ENCODE measurements at regions not wholly inside any gene's neighbourhood (a gene's known extent, or its start where the extent isn't known, plus 50 kb on each side); places are given as distances from the start of the nearest gene placed in this dataset.

- no peak for DNase-seq (ENCODE audit: low spot score)
- Histone ChIP-seq H3K4me3 (ENCODE audit: low read depth in 1 of 3, low read length in 3 of 3) (no peak overlapping the region), H3K9me3 (ENCODE audit: control insufficient read depth in 4 of 4, low read length in 3 of 4) (no peaks in the 10 kb centered on the region), H3K4me1 (ENCODE audit: control insufficient read depth in 4 of 4, insufficient read depth in 4 of 4, low read length in 3 of 4) (peaks cover 0 to 10% (median 3%) of the 10 kb centered on the region in 4 donors), H3K27ac (ENCODE audit: low read depth in 1 of 2, low read length in 2 of 2) (no peak overlapping the region), H3K36me3 (ENCODE audit: control insufficient read depth in 4 of 4, insufficient read depth in 3 of 4, low read depth in 1 of 4, low read length in 3 of 4) (no peaks in the 10 kb centered on the region), H3K27me3 (ENCODE audit: control insufficient read depth in 4 of 4, insufficient read depth in 4 of 4, low read length in 3 of 4) (no peaks in the 10 kb centered on the region), H3K9ac (ENCODE audit: low read depth in 1 of 2, low read length in 2 of 2) (no peak overlapping the region)
- WGBS = 82% methylated on average over 2 of the region's 2 CpGs
- TF ChIP-seq FOXA2 (IDR thresholded peaks at IDR 0.05) = no peak
- no peak for TF ChIP-seq ZBTB33 (IDR thresholded peaks at IDR 0.05)
- TF ChIP-seq TAF1 (conservative IDR thresholded peaks at IDR 0.05) = no peak
- no peak for TF ChIP-seq HNF4G (IDR thresholded peaks at IDR 0.05)
- TF ChIP-seq FOXA1 (IDR thresholded peaks at IDR 0.05) = no peak
- TF ChIP-seq YY1 (IDR thresholded peaks at IDR 0.05) = no peak
- TF ChIP-seq NR2F2 (IDR thresholded peaks at IDR 0.05) = no peak
- TF ChIP-seq GABPA (IDR thresholded peaks at IDR 0.05 in 1 of 2, conservative IDR thresholded peaks at IDR 0.05 in 1 of 2) = no peak
- TF ChIP-seq HNF4A (conservative IDR thresholded peaks at IDR 0.05) = no peak
- no peak for TF ChIP-seq REST (IDR thresholded peaks at IDR 0.05)
- TF ChIP-seq CTCF (IDR thresholded peaks at IDR 0.05; ENCODE audit: low read depth, low read length, missing input control) = no peak
Observed at GRCh38 chr13:47146991-47147811, 250.3 kb upstream of the HTR2A start.

GRCh38 chr13:47146136-47146535 lies 249.3 kb upstream of the HTR2A start:
- Histone ChIP-seq H3K27me3 (ENCODE audit: control insufficient read depth in 4 of 4, insufficient read depth in 4 of 4, low read length in 3 of 4) (no peaks in the 10 kb centered on the region), H3K27ac (ENCODE audit: low read depth in 1 of 2, low read length in 2 of 2) (no peak overlapping the region), H3K4me1 (ENCODE audit: control insufficient read depth in 4 of 4, insufficient read depth in 4 of 4, low read length in 3 of 4) (peaks cover 0 to 9% (median 2%) of the 10 kb centered on the region in 4 donors), H3K9me3 (ENCODE audit: control insufficient read depth in 4 of 4, low read length in 3 of 4) (no peaks in the 10 kb centered on the region), H3K4me3 (ENCODE audit: low read depth in 1 of 3, low read length in 3 of 3) (no peak overlapping the region), H3K9ac (ENCODE audit: low read depth in 1 of 2, low read length in 2 of 2) (no peak overlapping the region), H3K36me3 (ENCODE audit: control insufficient read depth in 4 of 4, insufficient read depth in 3 of 4, low read depth in 1 of 4, low read length in 3 of 4) (no peaks in the 10 kb centered on the region)
- TF ChIP-seq HNF4A (conservative IDR thresholded peaks at IDR 0.05) = peak in 1 of 2 donors; percentile 9
- no peak for TF ChIP-seq MAX (IDR thresholded peaks at IDR 0.05)
- no peak for DNase-seq (ENCODE audit: low spot score)
